H7 (cell line): ENCODE measurements at regions not wholly inside any gene's neighbourhood (a gene's known extent, or its start where the extent isn't known, plus 50 kb on each side); places are given as distances from the start of the nearest gene placed in this dataset.
A peak's percentile ranks its signal among the peaks of the same experiment; 100 is the strongest.

Source experiments
- DNase-seq: peaks from one replicate; pipeline ENCODE4 v3.0.0; 2012
- H3K27me3 ChIP-seq: 2 replicates; pipeline ENCODE4 v1.6.0; 2011; ENCODE audit warnings: mild to moderate bottlenecking, low read length; ENCODE audit not compliant: control insufficient read depth, insufficient read depth
- H3K36me3 ChIP-seq: replicated peaks from 2 replicates; pipeline ENCODE4 v1.5.1; 2011; ENCODE audit warnings: low read length; ENCODE audit not compliant: control insufficient read depth, insufficient read depth
- H3K4me3 ChIP-seq: 2 replicates; pipeline ENCODE4 v1.5.1; 2011; ENCODE audit warnings: low read depth, mild to moderate bottlenecking, control low read depth, low read length, moderate library complexity; ENCODE audit not compliant: insufficient read depth

DNA sequence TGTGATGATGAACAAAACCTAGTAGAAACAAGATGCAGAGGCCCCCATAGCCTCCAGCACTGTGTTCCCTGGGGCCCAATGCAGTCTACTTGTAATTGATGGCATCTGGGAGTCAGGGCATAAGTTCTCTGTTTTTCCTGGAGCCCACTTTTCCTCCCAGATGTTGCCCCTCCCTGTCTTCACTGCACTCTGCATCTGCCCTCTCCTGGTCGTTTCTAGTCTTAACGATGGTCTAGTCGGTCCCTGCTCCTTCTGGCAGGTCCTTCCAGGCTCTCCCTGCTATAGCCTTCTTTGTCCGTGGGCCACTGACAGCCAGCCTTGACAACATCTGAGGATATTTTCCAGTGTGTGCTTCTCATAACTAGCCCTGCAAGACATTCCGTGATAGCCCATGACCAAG lies 208.3 kb downstream of the GXYLT1 start:
- H3K27me3 ChIP-seq: peaks cover 34% of the 10 kb centered on the region
- no peak overlapping the region for H3K4me3 ChIP-seq
- H3K36me3 ChIP-seq: no peaks in the 10 kb centered on the region
- no peak for DNase-seq

DNA sequence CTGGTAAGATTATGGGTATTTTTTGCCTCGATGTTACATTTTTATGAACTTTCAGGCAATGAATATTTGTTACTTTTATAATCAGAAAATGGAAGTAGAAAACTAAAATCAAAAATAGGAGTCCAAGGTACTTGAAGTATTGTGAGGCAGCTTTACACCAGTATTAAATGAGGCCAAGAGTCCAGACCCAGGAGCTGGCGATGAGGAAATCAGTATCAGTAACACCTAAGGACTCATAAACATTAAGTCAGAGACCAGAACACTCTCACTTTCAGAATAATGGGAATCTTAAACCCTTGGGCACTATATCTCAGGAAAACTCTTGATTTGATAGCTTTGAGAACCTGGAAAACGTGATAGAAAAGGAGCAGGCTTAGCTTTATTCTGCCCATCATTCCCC lies 208.8 kb downstream of the GXYLT1 start:
- no peaks in the 10 kb centered on the region for H3K36me3 ChIP-seq
- no peak overlapping the region for H3K4me3 ChIP-seq
- DNase-seq: no peak
- peaks cover 36% of the 10 kb centered on the region for H3K27me3 ChIP-seq

DNA sequence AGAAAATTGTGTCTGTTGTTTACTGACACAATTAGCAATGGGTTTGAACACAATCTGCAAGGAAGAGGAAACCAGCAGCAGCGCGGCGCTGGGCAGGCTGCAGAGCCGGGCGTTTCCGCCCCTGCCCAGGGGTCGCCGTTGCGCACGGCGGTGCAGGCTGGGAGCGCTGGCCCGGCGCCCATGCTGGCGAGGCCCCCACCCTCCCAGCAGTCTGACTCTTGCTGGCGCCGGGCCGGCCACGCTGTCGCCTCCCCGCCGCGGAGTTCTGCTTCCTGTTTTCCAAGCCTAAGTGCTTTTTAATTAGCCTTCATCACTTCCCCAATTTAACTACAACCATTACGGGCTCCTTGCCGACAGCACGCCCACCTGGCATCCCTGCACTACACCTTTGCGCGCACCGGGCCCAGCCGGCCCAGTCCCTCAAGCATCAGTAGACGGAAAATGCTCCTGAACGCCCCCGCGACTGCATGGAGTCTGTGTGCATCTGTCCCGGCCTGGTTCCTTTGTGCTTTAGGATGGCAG lies 212.1 kb downstream of the GXYLT1 start:
- peaks cover 44% of the 10 kb centered on the region for H3K27me3 ChIP-seq
- peak; percentile 82 for DNase-seq
- no peaks in the 10 kb centered on the region for H3K36me3 ChIP-seq
- H3K4me3 ChIP-seq: peak overlapping the region; percentile 33

DNA sequence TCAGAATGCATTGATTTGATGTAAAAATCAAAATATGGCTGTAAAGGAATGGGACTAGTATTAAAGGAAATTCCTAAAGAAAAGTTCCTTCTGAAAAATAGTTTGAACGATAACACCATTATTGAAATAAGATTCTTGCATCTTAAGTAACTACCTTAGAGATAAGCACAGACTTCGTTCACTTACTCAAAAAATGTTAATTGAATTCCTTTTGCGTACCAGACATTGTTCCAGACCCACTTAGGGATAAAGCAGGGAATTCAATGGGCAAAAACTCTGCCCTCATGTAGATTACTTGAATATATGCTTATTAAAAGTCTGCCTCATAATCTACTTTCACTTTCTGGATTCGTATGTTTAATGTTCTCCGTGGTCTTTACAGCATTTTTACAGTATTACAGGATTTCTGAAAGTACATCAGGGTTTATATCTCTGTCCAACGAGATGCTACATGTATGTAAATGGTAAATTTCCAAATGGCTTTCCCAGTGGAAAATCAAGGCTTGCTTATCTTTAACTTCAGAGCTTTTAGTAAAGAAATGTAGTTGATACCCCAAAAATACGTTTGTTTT lies 213.7 kb downstream of the GXYLT1 start:
- DNase-seq: no peak
- no peaks in the 10 kb centered on the region for H3K36me3 ChIP-seq
- H3K4me3 ChIP-seq: no peak overlapping the region
- peaks cover 37% of the 10 kb centered on the region for H3K27me3 ChIP-seq

DNA sequence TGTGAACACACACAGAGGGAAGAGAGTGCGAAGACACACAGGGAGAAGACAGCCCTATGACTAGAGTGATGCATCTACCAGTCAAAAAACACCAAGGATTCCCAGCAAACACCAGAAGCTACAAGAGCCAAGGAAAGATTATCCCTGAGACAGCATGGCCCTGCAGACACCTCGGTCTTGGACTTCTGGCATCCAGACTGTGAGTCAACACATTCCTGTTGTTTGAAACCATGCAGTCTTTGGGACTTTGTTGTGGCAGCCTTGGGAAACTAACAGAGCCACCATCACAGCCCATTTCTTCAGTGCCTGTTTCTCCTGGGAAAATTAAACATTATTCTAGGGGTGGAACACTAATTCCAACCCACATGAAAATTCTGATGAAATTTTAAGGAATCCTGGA lies 220.6 kb downstream of the GXYLT1 start:
- peaks cover 2% of the 10 kb centered on the region; the same call in 1 of the 2 replicates for H3K27me3 ChIP-seq
- no peaks in the 10 kb centered on the region for H3K36me3 ChIP-seq
- no peak overlapping the region for H3K4me3 ChIP-seq
- no peak for DNase-seq

DNA sequence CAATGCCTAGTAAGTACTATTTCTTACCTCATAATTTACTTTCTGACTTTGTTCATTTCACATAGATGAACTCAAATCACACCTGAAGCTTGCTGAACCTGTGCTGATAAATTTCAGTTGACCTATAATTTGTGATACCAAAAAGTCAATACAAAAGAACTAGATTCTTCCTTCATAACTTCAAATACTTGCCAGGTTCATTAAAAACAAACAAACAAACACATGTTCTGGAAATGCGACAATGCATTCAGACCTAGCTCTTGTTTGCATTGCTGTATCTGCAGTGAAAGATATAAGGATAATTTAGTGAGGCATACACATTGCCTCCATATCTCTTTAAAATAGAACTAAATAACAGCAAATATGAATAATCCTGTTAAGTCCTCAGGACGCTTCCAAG lies 221.3 kb downstream of the GXYLT1 start:
- no peak for DNase-seq
- Histone ChIP-seq H3K27me3 (peaks cover 2% of the 10 kb centered on the region; the same call in 1 of the 2 replicates), H3K4me3 (no peak overlapping the region), H3K36me3 (no peaks in the 10 kb centered on the region)

DNA sequence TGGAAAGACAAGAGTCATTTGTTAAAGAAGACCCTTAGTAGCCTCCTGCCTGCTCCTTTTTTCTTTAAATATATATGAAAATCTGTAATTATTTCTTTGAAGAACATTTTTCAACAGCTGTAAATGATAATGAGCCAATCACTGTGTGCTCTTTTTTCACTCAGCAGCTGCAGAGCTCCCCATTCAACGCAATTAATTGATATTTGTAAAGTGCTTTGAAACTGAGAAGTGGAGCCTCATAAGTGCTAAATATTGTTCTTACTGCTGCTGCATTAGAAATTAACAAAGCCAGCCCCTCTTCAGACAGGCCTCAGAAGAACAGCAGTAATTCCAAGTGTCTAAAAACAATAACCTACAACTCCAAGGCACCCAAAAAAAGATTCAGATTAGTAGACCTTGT lies 224.3 kb downstream of the GXYLT1 start:
- H3K27me3 ChIP-seq: no peaks in the 10 kb centered on the region; the same call in 1 of the 2 replicates
- H3K36me3 ChIP-seq: no peaks in the 10 kb centered on the region
- no peak overlapping the region for H3K4me3 ChIP-seq
- no peak for DNase-seq

DNA sequence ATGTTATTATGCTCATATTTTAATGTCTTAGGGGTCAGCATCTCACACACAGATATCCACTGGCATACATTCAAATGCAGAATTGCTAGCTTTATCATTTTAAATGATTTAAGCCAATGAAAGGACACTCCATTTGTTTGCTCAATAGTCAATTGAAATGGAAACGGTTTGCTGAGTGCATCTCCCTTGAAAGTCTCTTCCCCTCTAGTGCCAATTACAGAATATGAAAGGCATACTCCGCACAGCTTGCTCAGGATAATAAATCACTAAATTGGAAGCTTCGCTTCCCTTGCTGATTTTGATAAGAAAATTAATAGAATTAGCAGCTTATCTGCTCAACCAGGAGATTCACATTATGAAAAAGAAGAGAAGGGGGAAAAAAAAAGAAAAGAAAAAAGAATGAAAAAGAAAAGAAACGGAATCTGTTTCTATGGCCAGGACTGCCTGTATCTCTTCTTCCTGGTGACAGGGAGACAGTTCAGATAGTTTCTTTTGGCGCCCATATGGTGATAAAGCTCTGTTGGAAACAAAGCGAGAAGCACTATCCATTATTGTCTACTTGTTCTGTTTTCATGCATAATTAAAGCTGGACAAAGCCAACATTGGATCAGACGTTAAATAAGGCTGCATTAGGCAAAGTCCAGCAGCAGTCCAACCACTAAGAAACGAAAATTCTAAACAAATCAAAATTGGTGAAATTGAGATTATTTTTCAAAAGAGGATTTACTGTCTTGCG lies 225.0 kb downstream of the GXYLT1 start:
- DNase-seq: no peak
- no peaks in the 10 kb centered on the region for H3K36me3 ChIP-seq
- no peaks in the 10 kb centered on the region; the same call in 1 of the 2 replicates for H3K27me3 ChIP-seq
- H3K4me3 ChIP-seq: no peak overlapping the region

DNA sequence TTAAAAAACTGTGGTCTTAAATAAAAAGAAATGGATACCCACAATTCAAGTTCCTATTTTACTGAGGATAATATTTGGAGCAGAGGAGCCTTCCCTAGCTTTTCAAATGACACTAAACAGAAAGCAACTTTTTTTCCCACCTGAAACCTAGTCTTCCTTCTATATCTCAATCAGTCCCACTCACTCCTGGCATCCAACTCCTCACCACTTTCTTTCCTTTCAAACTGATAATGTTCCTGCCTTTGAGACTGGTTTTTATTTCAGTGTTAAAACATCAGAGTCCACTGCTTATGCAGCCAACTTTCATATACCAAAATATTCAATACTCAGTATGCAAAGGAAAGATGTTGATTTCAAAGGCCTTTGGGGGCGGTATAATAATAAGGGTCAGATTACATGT lies 225.6 kb downstream of the GXYLT1 start:
- DNase-seq: no peak
- Histone ChIP-seq H3K36me3 (no peaks in the 10 kb centered on the region), H3K27me3 (no peaks in the 10 kb centered on the region; the same call in 1 of the 2 replicates), H3K4me3 (no peak overlapping the region)

DNA sequence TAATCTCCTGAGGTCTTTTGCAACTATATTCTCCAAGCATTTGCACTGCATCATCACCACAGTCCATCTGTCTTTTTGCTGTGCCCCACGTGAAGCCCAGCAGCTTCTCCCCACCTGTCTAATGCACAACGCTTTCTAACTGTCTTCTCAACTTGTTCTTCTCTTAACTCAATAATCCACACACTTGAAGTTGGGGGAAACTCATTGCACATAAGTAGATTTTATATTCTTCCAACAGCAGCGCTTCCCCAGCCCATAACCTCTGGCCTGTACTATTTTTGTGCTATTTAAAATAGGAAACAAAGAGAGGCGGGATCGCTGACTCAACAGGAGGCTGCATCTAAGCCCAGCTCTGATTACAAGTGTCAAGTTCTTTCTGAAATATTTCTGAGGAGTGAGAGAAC lies 226.7 kb downstream of the GXYLT1 start:
- Histone ChIP-seq H3K36me3 (no peaks in the 10 kb centered on the region), H3K27me3 (no peaks in the 10 kb centered on the region; the same call in 1 of the 2 replicates), H3K4me3 (no peak overlapping the region)
- no peak for DNase-seq

DNA sequence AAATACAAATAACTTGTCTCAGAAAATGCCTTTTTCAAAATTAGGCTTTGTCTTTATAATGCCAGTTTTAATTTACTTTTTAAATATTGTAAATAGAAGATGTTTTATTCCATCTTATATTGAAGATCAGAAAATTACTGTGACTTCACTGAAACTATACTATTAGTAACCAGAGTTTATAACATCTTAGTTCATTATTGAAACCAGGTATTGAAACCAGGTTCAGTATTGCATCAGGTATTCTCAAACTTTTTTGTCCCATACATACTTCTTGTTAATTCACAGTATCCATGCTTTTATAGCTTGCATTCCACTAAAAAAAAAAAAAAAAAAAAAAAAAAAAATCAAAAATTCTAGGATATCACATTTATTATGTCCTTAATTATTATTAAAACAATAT lies 227.5 kb downstream of the GXYLT1 start:
- Histone ChIP-seq H3K4me3 (no peak overlapping the region), H3K27me3 (no peaks in the 10 kb centered on the region; the same call in 1 of the 2 replicates), H3K36me3 (no peaks in the 10 kb centered on the region)

DNA sequence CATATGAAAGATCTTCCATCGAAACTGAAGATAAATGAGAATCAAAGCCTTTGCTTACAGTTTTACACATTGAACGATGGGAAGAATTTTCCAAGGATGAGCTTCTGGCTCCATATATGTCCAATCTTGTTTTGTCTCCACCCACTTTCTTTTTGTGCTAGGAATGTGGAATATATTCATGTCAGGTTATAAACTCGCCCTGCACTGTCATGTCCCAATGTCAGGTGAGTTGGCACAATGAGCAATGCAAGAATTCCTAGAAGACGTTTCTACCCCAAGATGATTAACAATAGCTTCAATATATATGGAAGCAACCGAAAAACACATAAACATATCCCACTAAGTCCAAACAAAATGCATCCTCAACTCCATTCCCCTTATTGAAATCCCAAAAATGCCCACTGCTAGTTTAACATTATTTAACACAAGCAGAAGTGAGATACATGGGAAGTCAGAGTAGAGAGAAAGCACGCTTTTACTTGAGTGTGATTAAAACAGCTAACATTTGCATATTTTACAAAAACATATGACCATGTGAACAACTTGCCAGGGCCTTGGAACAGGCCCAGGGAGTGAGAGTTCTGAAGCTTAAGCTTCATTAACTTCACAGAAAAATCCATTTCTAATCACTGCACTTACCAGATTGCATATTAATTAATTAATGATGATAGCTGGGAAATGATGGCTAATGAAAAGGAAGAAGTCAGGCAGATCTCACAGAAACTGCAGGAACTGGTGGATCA lies 233.9 kb downstream of the GXYLT1 start:
- Histone ChIP-seq H3K36me3 (no peaks in the 10 kb centered on the region), H3K4me3 (no peak overlapping the region), H3K27me3 (no peaks in the 10 kb centered on the region)
- DNase-seq: no peak

More for the DNA sequence above, 227.5 kb downstream of the GXYLT1 start:
- DNase-seq: no peak

DNA sequence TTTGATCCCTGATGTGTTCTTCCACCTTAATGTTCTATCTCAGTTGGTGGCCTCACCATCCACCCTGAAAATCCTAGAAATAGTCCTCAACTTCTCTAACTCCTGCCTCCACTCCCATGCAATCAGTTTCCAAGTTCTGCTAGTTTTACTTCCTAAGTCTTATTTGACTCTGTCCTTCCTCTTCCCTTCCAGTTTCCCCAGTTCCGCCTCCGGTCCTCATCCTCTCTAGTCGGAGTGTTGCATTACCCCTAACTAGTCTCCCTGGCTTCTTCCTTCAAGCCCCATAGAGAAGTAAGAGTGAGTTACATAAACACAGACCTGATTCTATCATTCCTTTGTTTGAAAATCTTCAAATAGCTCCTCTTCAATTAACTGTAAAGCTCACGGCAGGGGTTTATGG lies 236.5 kb downstream of the GXYLT1 start:
- no peaks in the 10 kb centered on the region for H3K36me3 ChIP-seq
- H3K27me3 ChIP-seq: no peaks in the 10 kb centered on the region
- DNase-seq: no peak
- no peak overlapping the region for H3K4me3 ChIP-seq

DNA sequence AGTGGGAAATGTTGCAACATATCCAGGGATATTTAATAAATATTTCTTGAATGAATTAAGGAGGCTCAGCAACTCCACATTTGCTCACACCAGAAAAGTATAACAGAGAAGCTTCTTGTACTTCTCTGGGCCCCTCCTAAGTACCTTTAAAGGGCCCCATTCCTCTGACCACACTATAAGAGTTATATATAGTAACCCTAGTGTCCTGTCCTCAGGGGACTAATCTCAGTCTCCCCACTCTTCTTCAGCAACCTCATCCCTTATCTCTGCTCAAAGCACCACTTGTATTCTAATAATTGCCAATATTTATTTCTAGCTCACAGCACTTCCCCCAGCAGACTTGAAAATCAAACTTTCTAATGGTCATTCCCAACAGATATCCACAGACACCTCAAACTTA lies 237.1 kb downstream of the GXYLT1 start:
- Histone ChIP-seq H3K36me3 (no peaks in the 10 kb centered on the region), H3K4me3 (no peak overlapping the region), H3K27me3 (no peaks in the 10 kb centered on the region)
- DNase-seq: no peak

DNA sequence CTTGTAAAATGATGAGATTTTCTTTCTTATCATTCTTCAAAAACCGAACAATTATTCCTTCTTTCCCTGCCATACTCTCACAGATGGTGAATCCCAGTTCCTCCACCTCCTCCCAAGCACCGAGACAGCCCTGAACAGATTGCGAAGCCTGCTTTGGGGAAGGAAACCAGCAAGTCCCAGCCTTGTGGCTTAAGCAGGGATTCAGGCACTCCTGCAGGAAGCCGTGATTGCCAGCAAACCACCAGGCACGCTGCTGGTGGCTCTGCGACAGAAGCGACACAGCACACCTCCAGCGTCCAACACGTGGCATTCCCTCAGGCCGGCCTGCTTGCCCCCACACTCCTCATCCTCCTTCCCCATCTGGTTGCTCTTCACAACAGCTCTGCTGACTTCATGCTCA lies 237.7 kb downstream of the GXYLT1 start:
- no peak overlapping the region for H3K4me3 ChIP-seq
- no peak for DNase-seq
- no peaks in the 10 kb centered on the region for H3K27me3 ChIP-seq
- no peaks in the 10 kb centered on the region for H3K36me3 ChIP-seq
